ENCODE measurements at regions not wholly inside any gene's neighbourhood (a gene's known extent, or its start where the extent isn't known, plus 50 kb on each side); places are given as distances from the start of the nearest gene placed in this dataset.
A peak's percentile ranks its signal among the peaks of the same experiment; 100 is the strongest.

- H3K27me3 Mint-ChIP-seq (ENCODE audit: low read depth, poor library complexity): no peaks in the 10 kb centered on the region
- peaks cover 19% of the 10 kb centered on the region for H3K9me3 Mint-ChIP-seq
- TF ChIP-seq CTCF (IDR thresholded peaks at IDR 0.05): no peak
- H3K4me3 Mint-ChIP-seq: no peak overlapping the region
- peak overlapping the region; percentile 45 for H3K27ac Mint-ChIP-seq
- DNase-seq: no peak
- peaks cover 10% of the 10 kb centered on the region for H3K36me3 Mint-ChIP-seq (ENCODE audit: low read depth)
- H3K4me1 Mint-ChIP-seq: peaks cover 24% of the 10 kb centered on the region
These were observed 137.0 kb upstream of the NCKAP5 start for GRCh38 chr2:133705287-133705686.

GRCh38 chr2:133710613-133711012 lies 142.3 kb upstream of the NCKAP5 start:
- no peak overlapping the region for H3K4me3 Mint-ChIP-seq
- H3K27ac Mint-ChIP-seq: no peak overlapping the region
- H3K36me3 Mint-ChIP-seq (ENCODE audit: low read depth): peaks cover 10% of the 10 kb centered on the region
- H3K4me1 Mint-ChIP-seq: peaks cover 34% of the 10 kb centered on the region
- peaks cover 16% of the 10 kb centered on the region for H3K9me3 Mint-ChIP-seq
- DNase-seq: no peak
- H3K27me3 Mint-ChIP-seq (ENCODE audit: low read depth, poor library complexity): no peaks in the 10 kb centered on the region
- no peak for TF ChIP-seq CTCF (IDR thresholded peaks at IDR 0.05)

- Mint-ChIP-seq H3K27ac (no peak overlapping the region), H3K9me3 (peaks cover 16% of the 10 kb centered on the region), H3K4me3 (peak overlapping the region; percentile 51), H3K36me3 (ENCODE audit: low read depth) (peaks cover 10% of the 10 kb centered on the region), H3K27me3 (ENCODE audit: low read depth, poor library complexity) (peaks cover 1% of the 10 kb centered on the region), H3K4me1 (peaks cover 33% of the 10 kb centered on the region)
- TF ChIP-seq CTCF (IDR thresholded peaks at IDR 0.05): no peak
- DNase-seq: peak; percentile 30
These were observed 142.9 kb upstream of the NCKAP5 start for GRCh38 chr2:133711201-133711600.

- H3K4me3 Mint-ChIP-seq: no peak overlapping the region
- H3K27me3 Mint-ChIP-seq (ENCODE audit: low read depth, poor library complexity): peaks cover 5% of the 10 kb centered on the region
- TF ChIP-seq CTCF (IDR thresholded peaks at IDR 0.05): no peak
- H3K36me3 Mint-ChIP-seq (ENCODE audit: low read depth): peaks cover 10% of the 10 kb centered on the region
- H3K27ac Mint-ChIP-seq: no peak overlapping the region
- H3K4me1 Mint-ChIP-seq: peaks cover 30% of the 10 kb centered on the region
- DNase-seq: no peak
- peaks cover 16% of the 10 kb centered on the region for H3K9me3 Mint-ChIP-seq
These were observed 143.5 kb upstream of the NCKAP5 start for GRCh38 chr2:133711806-133712205.

- peaks cover 28% of the 10 kb centered on the region for H3K4me1 Mint-ChIP-seq
- peaks cover 5% of the 10 kb centered on the region for H3K27me3 Mint-ChIP-seq (ENCODE audit: low read depth, poor library complexity)
- no peak for TF ChIP-seq CTCF (IDR thresholded peaks at IDR 0.05)
- H3K27ac Mint-ChIP-seq: no peak overlapping the region
- no peak for DNase-seq
- peaks cover 10% of the 10 kb centered on the region for H3K36me3 Mint-ChIP-seq (ENCODE audit: low read depth)
- H3K9me3 Mint-ChIP-seq: peaks cover 16% of the 10 kb centered on the region
- no peak overlapping the region for H3K4me3 Mint-ChIP-seq
These were observed 144.1 kb upstream of the NCKAP5 start for GRCh38 chr2:133712369-133712768.

- no peak for TF ChIP-seq CTCF (IDR thresholded peaks at IDR 0.05)
- Mint-ChIP-seq H3K4me3 (no peak overlapping the region), H3K9me3 (peaks cover 16% of the 10 kb centered on the region), H3K4me1 (peaks cover 28% of the 10 kb centered on the region), H3K27ac (no peak overlapping the region), H3K36me3 (ENCODE audit: low read depth) (peaks cover 10% of the 10 kb centered on the region), H3K27me3 (ENCODE audit: low read depth, poor library complexity) (peaks cover 5% of the 10 kb centered on the region)
- DNase-seq: no peak
These were observed 144.9 kb upstream of the NCKAP5 start for GRCh38 chr2:133713049-133713580.
